ENCODE measurements at regions not wholly inside any gene's neighbourhood (a gene's known extent, or its start where the extent isn't known, plus 50 kb on each side); places are given as distances from the start of the nearest gene placed in this dataset.

DNA sequence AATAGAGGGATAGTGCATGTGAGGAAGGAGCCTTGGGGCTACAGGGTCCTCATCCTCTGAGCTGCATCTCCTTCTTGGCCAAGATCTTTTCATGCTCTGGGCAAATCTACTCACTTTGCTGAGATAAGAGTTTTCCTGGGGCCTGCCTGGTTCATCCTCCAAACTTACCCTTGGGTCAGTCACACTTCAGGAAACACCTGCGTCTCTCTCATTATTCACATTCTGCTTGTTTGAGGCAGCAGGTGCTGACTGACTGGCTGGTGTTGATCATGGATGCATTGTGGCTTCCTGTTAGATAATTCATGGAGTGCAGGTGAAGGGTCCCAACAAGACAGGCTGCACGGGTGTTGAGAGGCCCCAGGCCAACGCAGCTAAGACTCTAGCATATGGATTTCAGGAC, 162.6 kb downstream of the SALL1 start:
- no peak overlapping the region for H3K27ac Mint-ChIP-seq (ENCODE audit: unreplicated experiment)
- CTCF ChIA-PET: interaction anchor here (1.1 kb wide), 1 partner anchor 17 kb away, joined by 3 read pairs; no protein-coding TSS in a partner anchor
- intact Hi-C loops (cut with micrococcal nuclease; ENCODE audit: unreplicated experiment): no loop called here
- H3K4me3 Mint-ChIP-seq (ENCODE audit: low read depth, unreplicated experiment): no peak overlapping the region
- no peaks in the 10 kb centered on the region for H3K4me1 Mint-ChIP-seq (ENCODE audit: low read depth, unreplicated experiment)
- no peaks in the 10 kb centered on the region for H3K9me3 Mint-ChIP-seq (ENCODE audit: low read depth, unreplicated experiment)
- no peak for TF ChIP-seq CTCF (IDR thresholded peaks at IDR 0.05; ENCODE audit: unreplicated experiment)
- H3K36me3 Mint-ChIP-seq (ENCODE audit: insufficient read depth, unreplicated experiment): no peaks in the 10 kb centered on the region
- H3K27me3 Mint-ChIP-seq (ENCODE audit: unreplicated experiment): peaks cover 79% of the 10 kb centered on the region
- no TSS peak for BruUV-seq (replicated peaks)
- DNase-seq: no peak

DNA sequence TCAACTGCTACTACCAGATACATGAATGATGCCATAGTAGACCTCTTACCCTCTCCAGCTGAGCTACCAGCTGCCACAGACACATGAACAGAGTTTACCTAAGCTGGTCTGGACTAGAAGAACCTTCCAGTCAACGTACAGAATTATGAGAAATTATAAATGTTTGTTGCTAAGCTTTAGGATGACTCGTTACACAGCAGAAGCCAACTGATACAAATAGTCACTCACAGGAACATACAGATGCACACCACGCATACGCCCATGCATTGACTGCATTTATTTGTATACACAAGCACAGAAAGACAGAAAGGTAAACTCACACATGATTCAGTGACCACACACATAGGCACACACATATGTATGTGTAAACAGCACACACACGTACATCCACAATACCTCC, 164.6 kb downstream of the SALL1 start:
- no peak for TF ChIP-seq CTCF (IDR thresholded peaks at IDR 0.05; ENCODE audit: unreplicated experiment)
- H3K36me3 Mint-ChIP-seq (ENCODE audit: insufficient read depth, unreplicated experiment): no peaks in the 10 kb centered on the region
- no peak overlapping the region for H3K27ac Mint-ChIP-seq (ENCODE audit: unreplicated experiment)
- no peaks in the 10 kb centered on the region for H3K4me1 Mint-ChIP-seq (ENCODE audit: low read depth, unreplicated experiment)
- H3K9me3 Mint-ChIP-seq (ENCODE audit: low read depth, unreplicated experiment): no peaks in the 10 kb centered on the region
- H3K27me3 Mint-ChIP-seq (ENCODE audit: unreplicated experiment): peaks cover 91% of the 10 kb centered on the region
- CTCF ChIA-PET: no interaction called here
- intact Hi-C loops (cut with micrococcal nuclease; ENCODE audit: unreplicated experiment): no loop called here
- H3K4me3 Mint-ChIP-seq (ENCODE audit: low read depth, unreplicated experiment): no peak overlapping the region
- BruUV-seq (replicated peaks): no TSS peak
- no peak for DNase-seq

DNA sequence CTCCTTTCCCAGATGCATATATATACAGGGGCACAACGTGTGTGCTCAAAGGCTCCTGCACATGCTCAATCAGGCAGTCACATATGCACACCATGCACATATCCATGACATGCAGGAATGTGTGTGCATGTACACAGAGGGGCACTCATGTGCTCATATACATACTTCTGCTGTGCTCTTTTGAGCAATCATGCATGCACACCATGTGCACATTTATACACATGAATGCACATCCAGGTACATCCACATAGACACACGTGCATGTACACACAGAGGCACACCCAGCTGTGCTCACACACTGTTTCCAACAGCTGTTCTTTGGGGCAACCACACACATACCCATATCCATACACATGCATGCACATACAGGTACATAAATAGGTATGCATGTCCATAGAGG, 165.3 kb downstream of the SALL1 start:
- CTCF ChIA-PET: no interaction called here
- Mint-ChIP-seq H3K4me1 (ENCODE audit: low read depth, unreplicated experiment) (no peaks in the 10 kb centered on the region), H3K36me3 (ENCODE audit: insufficient read depth, unreplicated experiment) (no peaks in the 10 kb centered on the region), H3K4me3 (ENCODE audit: low read depth, unreplicated experiment) (no peak overlapping the region), H3K27ac (ENCODE audit: unreplicated experiment) (no peak overlapping the region), H3K27me3 (ENCODE audit: unreplicated experiment) (peaks cover 99% of the 10 kb centered on the region), H3K9me3 (ENCODE audit: low read depth, unreplicated experiment) (no peaks in the 10 kb centered on the region)
- no peak for DNase-seq
- intact Hi-C loops (cut with micrococcal nuclease; ENCODE audit: unreplicated experiment): no loop called here
- TF ChIP-seq CTCF (IDR thresholded peaks at IDR 0.05; ENCODE audit: unreplicated experiment): no peak
- no TSS peak for BruUV-seq (replicated peaks)

DNA sequence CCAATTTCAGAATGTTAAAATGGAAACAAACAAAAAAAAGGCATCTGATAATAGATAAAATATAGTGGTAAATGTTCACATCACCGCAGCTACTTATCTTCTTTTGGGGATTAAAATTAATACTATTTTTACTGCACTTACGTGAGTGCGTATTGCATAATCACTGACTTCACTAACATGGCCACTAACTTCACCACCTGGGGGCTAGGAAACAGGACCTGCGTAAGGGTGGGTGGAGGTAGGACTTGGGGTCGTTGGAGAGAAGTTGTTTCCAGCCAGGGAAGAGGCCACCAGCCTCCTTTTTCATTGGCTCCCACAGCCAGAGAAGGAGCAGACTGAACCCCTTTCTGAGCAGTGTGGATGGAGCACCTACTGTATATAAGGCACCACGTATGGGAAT, 166.4 kb downstream of the SALL1 start:
- DNase-seq: no peak
- Mint-ChIP-seq H3K9me3 (ENCODE audit: low read depth, unreplicated experiment) (no peaks in the 10 kb centered on the region), H3K27me3 (ENCODE audit: unreplicated experiment) (peaks cover 99% of the 10 kb centered on the region), H3K27ac (ENCODE audit: unreplicated experiment) (no peak overlapping the region), H3K4me3 (ENCODE audit: low read depth, unreplicated experiment) (no peak overlapping the region), H3K36me3 (ENCODE audit: insufficient read depth, unreplicated experiment) (no peaks in the 10 kb centered on the region), H3K4me1 (ENCODE audit: low read depth, unreplicated experiment) (no peaks in the 10 kb centered on the region)
- BruUV-seq (replicated peaks): no TSS peak
- CTCF ChIA-PET: interaction anchor here (0.7 kb wide), 1 partner anchor 46 kb away, joined by 7 read pairs; no protein-coding TSS in a partner anchor
- intact Hi-C loops (cut with micrococcal nuclease; ENCODE audit: unreplicated experiment): no loop called here
- no peak for TF ChIP-seq CTCF (IDR thresholded peaks at IDR 0.05; ENCODE audit: unreplicated experiment)
